GM23248 (cell line): ENCODE measurements at regions not wholly inside any gene's neighbourhood (a gene's known extent, or its start where the extent isn't known, plus 50 kb on each side); places are given as distances from the start of the nearest gene placed in this dataset.

Source experiments
- EZH2 ChIP-seq: fragments of 200-600 bp; sonication (generic); IDR thresholded peaks from 2 replicates; pipeline ENCODE4 v1.6.1; 2018; ENCODE audit warnings: antibody characterized with exemption, mild to moderate bottlenecking; ENCODE audit not compliant: insufficient read depth, poor library complexity, severe bottlenecking
- EZH2phosphoT487 ChIP-seq: fragments of 200-600 bp; sonication (generic); IDR thresholded peaks from 2 replicates; pipeline ENCODE4 v1.6.1; 2018; ENCODE audit warnings: antibody characterized with exemption, moderate library complexity, mild to moderate bottlenecking, low read depth; ENCODE audit not compliant: insufficient read depth

DNA sequence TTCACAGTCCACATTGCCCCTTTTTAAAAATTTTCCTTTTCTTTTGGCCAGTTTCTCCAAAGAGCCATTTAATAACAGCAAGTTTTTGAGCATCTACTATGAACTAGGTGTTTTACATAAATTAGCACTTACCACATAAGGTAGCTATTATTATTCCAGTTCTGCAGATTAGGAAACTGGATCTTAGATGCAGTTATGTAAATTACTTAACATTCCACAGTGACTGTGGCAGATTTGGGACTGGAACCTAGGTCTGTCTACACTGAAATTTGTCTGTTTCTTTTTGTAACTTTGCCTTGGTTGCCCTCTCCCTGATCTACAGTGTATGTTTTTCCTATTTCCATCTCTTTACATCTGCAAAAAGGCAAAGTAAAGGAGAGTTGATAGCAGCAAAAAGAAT lies 164.8 kb upstream of the ATP1B1 start:
- no peak for TF ChIP-seq EZH2
- TF ChIP-seq EZH2phosphoT487, result no peak
